Panc1 (cell line): ENCODE measurements at regions not wholly inside any gene's neighbourhood (a gene's known extent, or its start where the extent isn't known, plus 50 kb on each side); places are given as distances from the start of the nearest gene placed in this dataset.
"Not testable (repeated sequence)": the region's sequence is repeated elsewhere in the genome, so short reads cannot be mapped to it uniquely, and the experiment has no call there.

Experiments
- ATAC-seq: fragments of 200-7000 bp; cut with Tn5 transposase; 2 replicates; pipeline ENCODE4 v1.9.1; 2020; ENCODE audit warnings: mild to moderate bottlenecking, moderate library complexity
- BruUV-seq: library from RNA; stranded (reverse); fragments of 400-500 nt; replicated peaks from 2 replicates; lab custom pipeline; 2021; lab: Mats Ljungman, UMichigan
- CTCF ChIA-PET: fragments of 300-600 bp; sonication (Branson Sonifier 250); formaldehyde crosslinking; loops from one replicate; lab custom pipeline; 2022; ENCODE audit warnings: antibody characterized with exemption; lab: Charles Lee
- POLR2A ChIA-PET: fragments of 300-600 bp; sonication (Branson Sonifier 250); formaldehyde crosslinking; loops from one replicate; lab custom pipeline; 2022; ENCODE audit warnings: antibody characterized with exemption; lab: Charles Lee
- DNase-seq: peaks from one replicate; pipeline ENCODE4 v3.0.0-alpha.2; 2010; ENCODE audit warnings: low read depth, low spot score
- H3K27ac ChIP-seq: 2 replicates; pipeline ENCODE4 v1.5.1; 2011; ENCODE audit warnings: mild to moderate bottlenecking, low read length, inconsistent platforms
- H3K27me3 ChIP-seq: fragments of 200-500 bp; sonication (Bioruptor generic); 2 replicates; pipeline ENCODE4 v1.6.0; 2014; ENCODE audit warnings: low read length, inconsistent platforms; ENCODE audit not compliant: control insufficient read depth, insufficient read depth
- H3K36me3 ChIP-seq: fragments of 200-500 bp; sonication (Bioruptor generic); 2 replicates; pipeline ENCODE4 v1.5.1; 2014; ENCODE audit warnings: inconsistent platforms, mild to moderate bottlenecking, low read length, moderate library complexity; ENCODE audit not compliant: control insufficient read depth, insufficient read depth
- H3K4me1 ChIP-seq: 2 replicates; pipeline ENCODE4 v1.5.1; 2011; ENCODE audit warnings: inconsistent platforms, mild to moderate bottlenecking, low read length, moderate library complexity; ENCODE audit not compliant: control insufficient read depth, insufficient read depth
- H3K4me3 ChIP-seq, 2 experiments: 2 replicates each; pipeline ENCODE4 v1.5.1; 2011 to 2012; ENCODE audit warnings: low read depth in 2 of 2, low read length in 2 of 2, mild to moderate bottlenecking in 2 of 2, inconsistent platforms in 1 of 2, moderate library complexity in 1 of 2
- H3K9me3 ChIP-seq: fragments of 200-500 bp; sonication (Bioruptor generic); 2 replicates; pipeline ENCODE4 v1.5.1; 2014; ENCODE audit warnings: low read depth, mild to moderate bottlenecking, inconsistent platforms, low read length, moderate library complexity; ENCODE audit not compliant: control insufficient read depth, insufficient read depth
- POLR2AphosphoS5 ChIP-seq: IDR thresholded peaks from 2 replicates; pipeline ENCODE4 v1.6.1; 2012; ENCODE audit warnings: mild to moderate bottlenecking, low read depth, low read length, moderate library complexity
- REST ChIP-seq, 2 experiments: IDR thresholded peaks; 2 replicates each; pipeline ENCODE4 v1.6.1; 2011 to 2012; ENCODE audit warnings: low read depth in 2 of 2, control low read depth in 1 of 2, low read length in 1 of 2, mild to moderate bottlenecking in 1 of 2, moderate library complexity in 1 of 2; ENCODE audit not compliant: insufficient read depth in 1 of 2
- SIN3A ChIP-seq: IDR thresholded peaks from 2 replicates; pipeline ENCODE4 v1.6.1; 2012; ENCODE audit warnings: low read depth, mild to moderate bottlenecking, low read length, moderate library complexity, borderline replicate concordance; ENCODE audit not compliant: insufficient read depth
- TCF7L2 ChIP-seq: IDR thresholded peaks from 2 replicates; pipeline ENCODE4 v1.6.1; 2011; ENCODE audit warnings: mild to moderate bottlenecking, low read depth, low read length, inconsistent platforms
- in situ Hi-C: cut with HindIII; loops from 2 replicates; pipeline ENCODE4 v1.10.0; 2016; ENCODE audit warnings: low sequenced_read_pairs, low pct_unique_long_range_greater_than_20kb
- intact Hi-C: fragments of 100-400 bp; cut with micrococcal nuclease; formaldehyde crosslinking; loops from one replicate; pipeline ENCODE4 v1.10.0; 2022; ENCODE audit not compliant: unreplicated experiment
- TF ChIP-seq, protein P1 (sequence below): fragments of 450-650 bp; IDR thresholded peaks from 2 replicates; pipeline ENCODE4 v1.5.1; 2017; ENCODE audit warnings: mild to moderate bottlenecking

DNA sequence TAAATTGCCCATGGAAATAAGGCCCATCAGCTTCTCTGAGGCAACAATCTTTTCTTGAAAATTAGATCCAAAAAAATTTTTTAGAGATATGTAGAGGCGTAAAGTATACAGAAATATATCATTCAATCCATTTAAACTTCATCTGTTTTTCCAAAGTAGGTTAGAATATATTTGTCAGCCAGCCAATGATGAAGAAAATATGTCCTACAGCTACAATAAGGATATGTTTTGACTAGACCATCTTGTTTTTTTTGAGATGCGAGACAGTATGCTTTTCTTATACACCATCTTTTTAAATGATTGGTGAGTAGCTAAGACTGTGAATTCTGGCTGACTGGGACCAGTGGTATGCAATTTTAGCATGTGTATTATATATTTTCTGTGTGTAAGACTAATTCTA lies 630.4 kb upstream of the CNTN5 start:
- Histone ChIP-seq H3K36me3 (no peaks in the 10 kb centered on the region), H3K27ac (no peak overlapping the region), H3K27me3 (no peaks in the 10 kb centered on the region), H3K9me3 (no peaks in the 10 kb centered on the region), H3K4me3 (no peak overlapping the region), H3K4me1 (no peaks in the 10 kb centered on the region)
- ChIA-PET POLR2A (no interaction called here), CTCF (no interaction called here)
- no TSS peak for BruUV-seq
- TF ChIP-seq REST (IDR thresholded peaks at IDR 0.05; ENCODE audit: insufficient read depth in 1 of 2, low read depth in 2 of 2, low read length in 1 of 2) (no peak), TCF7L2 (no peak), POLR2AphosphoS5 (no peak), SIN3A (no peak)
- TF ChIP-seq, protein P1, sequence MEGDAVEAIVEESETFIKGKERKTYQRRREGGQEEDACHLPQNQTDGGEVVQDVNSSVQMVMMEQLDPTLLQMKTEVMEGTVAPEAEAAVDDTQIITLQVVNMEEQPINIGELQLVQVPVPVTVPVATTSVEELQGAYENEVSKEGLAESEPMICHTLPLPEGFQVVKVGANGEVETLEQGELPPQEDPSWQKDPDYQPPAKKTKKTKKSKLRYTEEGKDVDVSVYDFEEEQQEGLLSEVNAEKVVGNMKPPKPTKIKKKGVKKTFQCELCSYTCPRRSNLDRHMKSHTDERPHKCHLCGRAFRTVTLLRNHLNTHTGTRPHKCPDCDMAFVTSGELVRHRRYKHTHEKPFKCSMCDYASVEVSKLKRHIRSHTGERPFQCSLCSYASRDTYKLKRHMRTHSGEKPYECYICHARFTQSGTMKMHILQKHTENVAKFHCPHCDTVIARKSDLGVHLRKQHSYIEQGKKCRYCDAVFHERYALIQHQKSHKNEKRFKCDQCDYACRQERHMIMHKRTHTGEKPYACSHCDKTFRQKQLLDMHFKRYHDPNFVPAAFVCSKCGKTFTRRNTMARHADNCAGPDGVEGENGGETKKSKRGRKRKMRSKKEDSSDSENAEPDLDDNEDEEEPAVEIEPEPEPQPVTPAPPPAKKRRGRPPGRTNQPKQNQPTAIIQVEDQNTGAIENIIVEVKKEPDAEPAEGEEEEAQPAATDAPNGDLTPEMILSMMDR = no peak
- in situ Hi-C loops (no loop called here), intact Hi-C loops (no loop called here)
- ATAC-seq = no peak
- DNase-seq = no peak

DNA sequence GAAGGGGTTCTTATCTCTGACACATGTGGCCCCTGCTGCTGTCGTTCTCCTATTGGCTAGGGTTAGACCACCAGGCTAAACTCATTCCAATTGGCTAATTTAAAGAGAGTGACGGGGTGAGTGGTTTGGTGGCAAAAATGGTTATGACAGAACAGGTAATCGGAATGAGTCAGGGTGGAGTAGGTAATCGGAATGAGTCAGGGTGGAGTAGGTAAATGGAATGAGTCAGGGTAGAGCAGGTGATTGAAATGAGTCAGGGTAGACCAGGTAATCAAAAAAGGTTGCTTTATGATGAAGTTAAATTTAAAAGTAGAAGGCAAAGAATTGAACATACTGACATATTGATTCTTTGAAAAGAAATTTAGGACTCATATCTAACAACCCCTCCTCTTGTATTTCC lies 626.2 kb upstream of the CNTN5 start:
- H3K4me1 ChIP-seq, H3K4me3 ChIP-seq, H3K9me3 ChIP-seq, in situ Hi-C loops, DNase-seq, POLR2A ChIA-PET, H3K27ac ChIP-seq, BruUV-seq, ATAC-seq, intact Hi-C loops, H3K27me3 ChIP-seq, CTCF ChIA-PET, H3K36me3 ChIP-seq: not testable (repeated sequence)

DNA sequence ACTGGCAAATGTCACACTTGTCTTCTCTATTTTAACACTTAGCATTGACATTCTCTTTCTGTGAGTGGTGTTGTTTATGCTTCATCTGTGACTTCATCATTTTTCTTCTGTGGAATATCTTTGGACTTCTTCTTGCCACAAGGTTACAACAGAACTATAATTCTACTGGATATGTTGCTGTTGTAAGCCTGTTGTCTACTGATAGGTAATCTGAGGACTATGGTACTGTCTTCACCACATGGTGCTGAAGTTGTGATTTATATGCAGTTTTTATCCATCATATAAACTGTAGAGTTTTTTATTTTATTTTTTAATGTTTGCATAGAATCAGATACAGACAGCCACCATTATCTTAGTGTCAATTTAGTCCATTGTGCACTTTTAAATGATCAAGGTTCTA lies 622.2 kb upstream of the CNTN5 start:
- no peak overlapping the region for H3K4me3 ChIP-seq

More for the DNA sequence above, 622.2 kb upstream of the CNTN5 start:
- intact Hi-C loops (no loop called here), in situ Hi-C loops (no loop called here)
- Histone ChIP-seq H3K27ac (no peak overlapping the region), H3K36me3 (no peaks in the 10 kb centered on the region), H3K27me3 (no peaks in the 10 kb centered on the region), H3K4me1 (no peaks in the 10 kb centered on the region), H3K9me3 (no peaks in the 10 kb centered on the region)
- ATAC-seq (no peak), DNase-seq (no peak)
- ChIA-PET CTCF (no interaction called here), POLR2A (no interaction called here)
- TF ChIP-seq SIN3A (no peak), POLR2AphosphoS5 (no peak), REST (IDR thresholded peaks at IDR 0.05; ENCODE audit: insufficient read depth in 1 of 2, low read depth in 2 of 2, low read length in 1 of 2) (no peak), TCF7L2 (no peak)
- TF ChIP-seq, protein P1 = no peak
- no TSS peak for BruUV-seq
